ENCODE measurements at regions not wholly inside any gene's neighbourhood (a gene's known extent, or its start where the extent isn't known, plus 50 kb on each side); places are given as distances from the start of the nearest gene placed in this dataset.

GRCh38 chr19:31723101-31723500, 373.9 kb upstream of the TSHZ3 start:
- WGBS (ENCODE audit: insufficient coverage, low lambda C conversion rate) = 100% methylated on average over 1 of the region's 1 CpG
- DNase-seq = no peak
- no peaks in the 10 kb centered on the region for H3K9me3 ChIP-seq (ENCODE audit: control insufficient read depth, low read depth, low read length)
- H3K36me3 ChIP-seq (ENCODE audit: control insufficient read depth, insufficient read depth, low read length) = no peaks in the 10 kb centered on the region
- no peaks in the 10 kb centered on the region for H3K27me3 ChIP-seq (ENCODE audit: control insufficient read depth, insufficient read depth, low read length)
- no peak overlapping the region for H3K4me3 ChIP-seq (ENCODE audit: low read length)
- no peaks in the 10 kb centered on the region for H3K4me1 ChIP-seq (ENCODE audit: control insufficient read depth, insufficient read depth, low read length)
- no peak overlapping the region for H3K27ac ChIP-seq (ENCODE audit: low read length)

GRCh38 chr19:31725051-31725450, 375.8 kb upstream of the TSHZ3 start:
- Histone ChIP-seq H3K27ac (ENCODE audit: low read length) (no peak overlapping the region), H3K36me3 (ENCODE audit: control insufficient read depth, insufficient read depth, low read length) (no peaks in the 10 kb centered on the region), H3K27me3 (ENCODE audit: control insufficient read depth, insufficient read depth, low read length) (no peaks in the 10 kb centered on the region), H3K4me3 (ENCODE audit: low read length) (no peak overlapping the region), H3K4me1 (ENCODE audit: control insufficient read depth, insufficient read depth, low read length) (no peaks in the 10 kb centered on the region), H3K9me3 (ENCODE audit: control insufficient read depth, low read depth, low read length) (no peaks in the 10 kb centered on the region)
- WGBS (ENCODE audit: insufficient coverage, low lambda C conversion rate) = no CpG with 5 or more reads among the region's 3 CpGs
- DNase-seq = no peak

- no peak overlapping the region for H3K27ac ChIP-seq (ENCODE audit: low read length)
- no peaks in the 10 kb centered on the region for H3K27me3 ChIP-seq (ENCODE audit: control insufficient read depth, insufficient read depth, low read length)
- no peak for DNase-seq
- H3K4me3 ChIP-seq (ENCODE audit: low read length) = no peak overlapping the region
- H3K4me1 ChIP-seq (ENCODE audit: control insufficient read depth, insufficient read depth, low read length) = no peaks in the 10 kb centered on the region
- H3K9me3 ChIP-seq (ENCODE audit: control insufficient read depth, low read depth, low read length) = no peaks in the 10 kb centered on the region
- 88% methylated on average over 3 of the region's 10 CpGs for WGBS (ENCODE audit: insufficient coverage, low lambda C conversion rate)
- no peaks in the 10 kb centered on the region for H3K36me3 ChIP-seq (ENCODE audit: control insufficient read depth, insufficient read depth, low read length)
Observed at GRCh38 chr19:31727536-31727935, 378.3 kb upstream of the TSHZ3 start.

- Histone ChIP-seq H3K36me3 (ENCODE audit: control insufficient read depth, insufficient read depth, low read length) (no peaks in the 10 kb centered on the region), H3K27me3 (ENCODE audit: control insufficient read depth, insufficient read depth, low read length) (no peaks in the 10 kb centered on the region), H3K4me1 (ENCODE audit: control insufficient read depth, insufficient read depth, low read length) (no peaks in the 10 kb centered on the region), H3K4me3 (ENCODE audit: low read length) (no peak overlapping the region), H3K27ac (ENCODE audit: low read length) (no peak overlapping the region), H3K9me3 (ENCODE audit: control insufficient read depth, low read depth, low read length) (no peaks in the 10 kb centered on the region)
- WGBS (ENCODE audit: insufficient coverage, low lambda C conversion rate) = 43% methylated on average over 1 of the region's 2 CpGs
- DNase-seq = no peak
Observed at GRCh38 chr19:31730270-31730669, 381.0 kb upstream of the TSHZ3 start.

GRCh38 chr19:31733591-31733990, 384.4 kb upstream of the TSHZ3 start:
- H3K4me3 ChIP-seq (ENCODE audit: low read length) = no peak overlapping the region
- no peaks in the 10 kb centered on the region for H3K4me1 ChIP-seq (ENCODE audit: control insufficient read depth, insufficient read depth, low read length)
- H3K36me3 ChIP-seq (ENCODE audit: control insufficient read depth, insufficient read depth, low read length) = no peaks in the 10 kb centered on the region
- DNase-seq = no peak
- H3K27me3 ChIP-seq (ENCODE audit: control insufficient read depth, insufficient read depth, low read length) = no peaks in the 10 kb centered on the region
- no peak overlapping the region for H3K27ac ChIP-seq (ENCODE audit: low read length)
- no CpG with 5 or more reads among the region's 8 CpGs for WGBS (ENCODE audit: insufficient coverage, low lambda C conversion rate)
- H3K9me3 ChIP-seq (ENCODE audit: control insufficient read depth, low read depth, low read length) = no peaks in the 10 kb centered on the region

- 100% methylated on average over 1 of the region's 5 CpGs for WGBS (ENCODE audit: insufficient coverage, low lambda C conversion rate)
- DNase-seq = no peak
- Histone ChIP-seq H3K27ac (ENCODE audit: low read length) (no peak overlapping the region), H3K4me3 (ENCODE audit: low read length) (no peak overlapping the region), H3K9me3 (ENCODE audit: control insufficient read depth, low read depth, low read length) (no peaks in the 10 kb centered on the region), H3K27me3 (ENCODE audit: control insufficient read depth, insufficient read depth, low read length) (no peaks in the 10 kb centered on the region), H3K4me1 (ENCODE audit: control insufficient read depth, insufficient read depth, low read length) (no peaks in the 10 kb centered on the region), H3K36me3 (ENCODE audit: control insufficient read depth, insufficient read depth, low read length) (no peaks in the 10 kb centered on the region)
Observed at GRCh38 chr19:31742249-31742648, 393.0 kb upstream of the TSHZ3 start.

GRCh38 chr19:31745731-31746130, 396.5 kb upstream of the TSHZ3 start:
- DNase-seq = no peak
- Histone ChIP-seq H3K36me3 (ENCODE audit: control insufficient read depth, insufficient read depth, low read length) (no peaks in the 10 kb centered on the region), H3K9me3 (ENCODE audit: control insufficient read depth, low read depth, low read length) (no peaks in the 10 kb centered on the region), H3K4me1 (ENCODE audit: control insufficient read depth, insufficient read depth, low read length) (no peaks in the 10 kb centered on the region), H3K4me3 (ENCODE audit: low read length) (no peak overlapping the region), H3K27me3 (ENCODE audit: control insufficient read depth, insufficient read depth, low read length) (no peaks in the 10 kb centered on the region), H3K27ac (ENCODE audit: low read length) (no peak overlapping the region)
- no CpG with 5 or more reads among the region's 9 CpGs for WGBS (ENCODE audit: insufficient coverage, low lambda C conversion rate)

- H3K4me3 ChIP-seq (ENCODE audit: low read length) = no peak overlapping the region
- H3K9me3 ChIP-seq (ENCODE audit: control insufficient read depth, low read depth, low read length) = no peaks in the 10 kb centered on the region
- DNase-seq = no peak
- no peak overlapping the region for H3K27ac ChIP-seq (ENCODE audit: low read length)
- H3K4me1 ChIP-seq (ENCODE audit: control insufficient read depth, insufficient read depth, low read length) = no peaks in the 10 kb centered on the region
- no peaks in the 10 kb centered on the region for H3K27me3 ChIP-seq (ENCODE audit: control insufficient read depth, insufficient read depth, low read length)
- WGBS (ENCODE audit: insufficient coverage, low lambda C conversion rate) = no CpG with 5 or more reads among the region's 8 CpGs
- no peaks in the 10 kb centered on the region for H3K36me3 ChIP-seq (ENCODE audit: control insufficient read depth, insufficient read depth, low read length)
Observed at GRCh38 chr19:31749231-31749630, 400.0 kb upstream of the TSHZ3 start.

GRCh38 chr19:31759359-31759758, 410.1 kb upstream of the TSHZ3 start:
- H3K4me1 ChIP-seq (ENCODE audit: control insufficient read depth, insufficient read depth, low read length) = no peaks in the 10 kb centered on the region
- no peak for DNase-seq
- H3K9me3 ChIP-seq (ENCODE audit: control insufficient read depth, low read depth, low read length) = no peaks in the 10 kb centered on the region
- H3K27ac ChIP-seq (ENCODE audit: low read length) = no peak overlapping the region
- H3K27me3 ChIP-seq (ENCODE audit: control insufficient read depth, insufficient read depth, low read length) = no peaks in the 10 kb centered on the region
- WGBS (ENCODE audit: insufficient coverage, low lambda C conversion rate) = no CpG with 5 or more reads among the region's 4 CpGs
- no peak overlapping the region for H3K4me3 ChIP-seq (ENCODE audit: low read length)
- H3K36me3 ChIP-seq (ENCODE audit: control insufficient read depth, insufficient read depth, low read length) = no peaks in the 10 kb centered on the region

- H3K36me3 ChIP-seq (ENCODE audit: control insufficient read depth, insufficient read depth, low read length) = no peaks in the 10 kb centered on the region
- H3K27me3 ChIP-seq (ENCODE audit: control insufficient read depth, insufficient read depth, low read length) = no peaks in the 10 kb centered on the region
- no peak overlapping the region for H3K4me3 ChIP-seq (ENCODE audit: low read length)
- no CpG with 5 or more reads among the region's 15 CpGs for WGBS (ENCODE audit: insufficient coverage, low lambda C conversion rate)
- no peaks in the 10 kb centered on the region for H3K9me3 ChIP-seq (ENCODE audit: control insufficient read depth, low read depth, low read length)
- DNase-seq = no peak
- no peaks in the 10 kb centered on the region for H3K4me1 ChIP-seq (ENCODE audit: control insufficient read depth, insufficient read depth, low read length)
- no peak overlapping the region for H3K27ac ChIP-seq (ENCODE audit: low read length)
Observed at GRCh38 chr19:31761281-31761913, 412.2 kb upstream of the TSHZ3 start.

GRCh38 chr19:31770223-31770622, 421.0 kb upstream of the TSHZ3 start:
- no peaks in the 10 kb centered on the region for H3K9me3 ChIP-seq (ENCODE audit: control insufficient read depth, low read depth, low read length)
- DNase-seq = no peak
- H3K27me3 ChIP-seq (ENCODE audit: control insufficient read depth, insufficient read depth, low read length) = no peaks in the 10 kb centered on the region
- WGBS (ENCODE audit: insufficient coverage, low lambda C conversion rate) = 75% methylated on average over 2 of the region's 4 CpGs
- no peaks in the 10 kb centered on the region for H3K4me1 ChIP-seq (ENCODE audit: control insufficient read depth, insufficient read depth, low read length)
- no peaks in the 10 kb centered on the region for H3K36me3 ChIP-seq (ENCODE audit: control insufficient read depth, insufficient read depth, low read length)
- H3K4me3 ChIP-seq (ENCODE audit: low read length) = no peak overlapping the region
- H3K27ac ChIP-seq (ENCODE audit: low read length) = no peak overlapping the region

Data from large intestine (tissue), 3 donors.